Fibroblast of lung (primary cell): ENCODE measurements at regions not wholly inside any gene's neighbourhood (a gene's known extent, or its start where the extent isn't known, plus 50 kb on each side); places are given as distances from the start of the nearest gene placed in this dataset.

Source experiments
- EZH2 ChIP-seq: IDR thresholded peaks from 2 replicates; pipeline ENCODE4 v1.5.1; 2012; ENCODE audit warnings: low read length, control low read depth, mild to moderate bottlenecking; ENCODE audit errors: missing control alignments
- TF ChIP-seq, protein P1 (sequence below), 2 donors: IDR thresholded peaks in 1 of 2; conservative IDR thresholded peaks in 1 of 2; 1 replicate in 1 of 2; 2 replicates in 1 of 2; pipeline ENCODE4 v1.5.1; 2011 to 2012; ENCODE audit warnings: low read length in 2 of 2, control low read depth in 1 of 2, inconsistent platforms in 1 of 2, low read depth in 1 of 2, mild to moderate bottlenecking in 1 of 2

DNA sequence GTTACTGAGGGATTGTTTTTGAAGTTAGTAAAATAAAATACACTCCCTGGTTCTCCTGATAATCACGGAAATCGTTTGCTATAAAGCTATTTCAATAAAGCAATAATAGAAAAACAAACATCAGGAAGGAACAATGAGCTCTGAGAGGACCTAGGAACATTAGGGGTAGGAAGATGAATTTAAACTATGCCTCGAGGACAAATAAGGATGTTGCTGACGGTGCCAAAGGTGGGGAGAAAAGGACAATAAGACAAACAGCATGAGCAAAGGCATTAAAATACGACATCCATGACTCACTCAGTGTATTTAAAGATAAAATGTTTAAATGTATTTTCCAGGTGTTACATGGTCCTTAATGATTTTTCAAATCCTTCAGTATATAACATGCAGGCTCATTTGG, 110.3 kb downstream of the MTNR1A start:
- TF ChIP-seq, protein P1, sequence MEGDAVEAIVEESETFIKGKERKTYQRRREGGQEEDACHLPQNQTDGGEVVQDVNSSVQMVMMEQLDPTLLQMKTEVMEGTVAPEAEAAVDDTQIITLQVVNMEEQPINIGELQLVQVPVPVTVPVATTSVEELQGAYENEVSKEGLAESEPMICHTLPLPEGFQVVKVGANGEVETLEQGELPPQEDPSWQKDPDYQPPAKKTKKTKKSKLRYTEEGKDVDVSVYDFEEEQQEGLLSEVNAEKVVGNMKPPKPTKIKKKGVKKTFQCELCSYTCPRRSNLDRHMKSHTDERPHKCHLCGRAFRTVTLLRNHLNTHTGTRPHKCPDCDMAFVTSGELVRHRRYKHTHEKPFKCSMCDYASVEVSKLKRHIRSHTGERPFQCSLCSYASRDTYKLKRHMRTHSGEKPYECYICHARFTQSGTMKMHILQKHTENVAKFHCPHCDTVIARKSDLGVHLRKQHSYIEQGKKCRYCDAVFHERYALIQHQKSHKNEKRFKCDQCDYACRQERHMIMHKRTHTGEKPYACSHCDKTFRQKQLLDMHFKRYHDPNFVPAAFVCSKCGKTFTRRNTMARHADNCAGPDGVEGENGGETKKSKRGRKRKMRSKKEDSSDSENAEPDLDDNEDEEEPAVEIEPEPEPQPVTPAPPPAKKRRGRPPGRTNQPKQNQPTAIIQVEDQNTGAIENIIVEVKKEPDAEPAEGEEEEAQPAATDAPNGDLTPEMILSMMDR (conservative IDR thresholded peaks at IDR 0.05 in 1 of 2, IDR thresholded peaks at IDR 0.05 in 1 of 2; ENCODE audit: low read depth in 1 of 2, low read length in 2 of 2) = no peak
- TF ChIP-seq EZH2 = no peak
